Astrocyte of the hippocampus (primary cell): ENCODE measurements at regions not wholly inside any gene's neighbourhood (a gene's known extent, or its start where the extent isn't known, plus 50 kb on each side); places are given as distances from the start of the nearest gene placed in this dataset.

Experiments used
- DNase-seq: peaks from one replicate; pipeline ENCODE4 v3.0.0; 2011; ENCODE audit warnings: low read depth, low spot score

- no peak for DNase-seq
These were observed 85.6 kb downstream of the CD8B2 start for GRCh38 chr2:106572541-106573450.

GRCh38 chr2:106573773-106574172, 86.6 kb downstream of the CD8B2 start:
- no peak for DNase-seq

GRCh38 chr2:106575955-106576354, 88.8 kb downstream of the CD8B2 start:
- peak; percentile 42 for DNase-seq

DNA sequence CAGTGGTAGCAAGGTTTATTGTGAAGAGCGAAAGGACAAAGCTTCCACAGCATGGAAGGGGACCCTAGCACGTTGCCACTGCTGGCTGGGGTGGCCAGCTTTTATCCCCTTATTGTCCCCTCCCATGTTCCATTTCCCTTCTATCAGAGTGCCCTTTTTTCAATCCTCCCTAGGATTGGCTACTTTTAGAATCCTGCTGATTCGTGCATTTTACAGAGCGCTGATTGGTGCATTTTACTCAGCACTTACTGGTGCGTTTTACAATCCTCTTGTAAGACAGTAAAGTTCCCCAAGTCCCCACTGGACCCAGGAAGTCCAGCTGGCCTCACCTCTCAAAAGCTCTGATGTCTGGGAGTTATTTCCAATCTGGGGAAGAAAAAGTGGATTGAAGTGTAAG, 90.1 kb downstream of the CD8B2 start:
- no peak for DNase-seq

- DNase-seq: no peak
These were observed 92.6 kb downstream of the CD8B2 start for GRCh38 chr2:106579750-106580197.

DNA sequence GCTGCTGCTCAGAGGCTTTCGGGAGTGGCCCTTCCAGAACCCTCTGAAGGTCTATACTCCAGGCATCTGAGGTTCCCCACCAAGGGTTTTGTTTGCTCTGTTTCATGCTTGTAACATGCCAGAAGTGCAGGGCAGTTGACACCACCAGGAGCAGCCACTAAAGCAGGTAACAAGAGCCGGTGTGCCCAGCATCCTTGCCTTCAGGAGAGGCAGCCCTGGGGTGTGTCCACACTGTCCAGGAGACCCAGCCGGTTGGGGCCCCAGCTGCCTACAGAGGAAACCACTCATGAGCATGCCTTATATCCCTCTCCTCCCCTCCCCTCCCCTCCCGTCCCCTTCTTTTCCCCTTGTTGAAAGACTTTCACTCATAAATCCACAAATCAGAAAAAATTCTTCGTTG, 93.1 kb downstream of the CD8B2 start:
- no peak for DNase-seq

- DNase-seq: no peak
These were observed 94.2 kb downstream of the CD8B2 start for GRCh38 chr2:106581328-106581727.

DNA sequence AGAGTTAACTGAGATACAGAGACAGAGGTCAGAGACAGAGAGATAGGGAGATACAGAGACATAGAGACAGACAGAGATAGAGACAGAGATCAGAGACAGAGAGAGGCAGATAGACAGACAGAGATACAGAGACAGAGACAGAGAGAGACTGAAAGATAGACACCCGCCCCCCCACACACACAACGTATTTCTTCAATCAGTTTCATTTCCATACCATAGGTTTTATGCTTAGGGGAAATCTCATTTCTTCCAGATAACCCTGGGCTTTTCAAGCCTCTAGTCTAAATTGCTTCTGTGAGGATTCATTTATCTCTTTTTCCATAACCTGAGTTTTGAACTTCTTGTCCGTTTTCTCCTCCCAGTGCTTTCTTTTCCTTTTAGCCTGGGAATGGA, 94.6 kb downstream of the CD8B2 start:
- DNase-seq: no peak

DNA sequence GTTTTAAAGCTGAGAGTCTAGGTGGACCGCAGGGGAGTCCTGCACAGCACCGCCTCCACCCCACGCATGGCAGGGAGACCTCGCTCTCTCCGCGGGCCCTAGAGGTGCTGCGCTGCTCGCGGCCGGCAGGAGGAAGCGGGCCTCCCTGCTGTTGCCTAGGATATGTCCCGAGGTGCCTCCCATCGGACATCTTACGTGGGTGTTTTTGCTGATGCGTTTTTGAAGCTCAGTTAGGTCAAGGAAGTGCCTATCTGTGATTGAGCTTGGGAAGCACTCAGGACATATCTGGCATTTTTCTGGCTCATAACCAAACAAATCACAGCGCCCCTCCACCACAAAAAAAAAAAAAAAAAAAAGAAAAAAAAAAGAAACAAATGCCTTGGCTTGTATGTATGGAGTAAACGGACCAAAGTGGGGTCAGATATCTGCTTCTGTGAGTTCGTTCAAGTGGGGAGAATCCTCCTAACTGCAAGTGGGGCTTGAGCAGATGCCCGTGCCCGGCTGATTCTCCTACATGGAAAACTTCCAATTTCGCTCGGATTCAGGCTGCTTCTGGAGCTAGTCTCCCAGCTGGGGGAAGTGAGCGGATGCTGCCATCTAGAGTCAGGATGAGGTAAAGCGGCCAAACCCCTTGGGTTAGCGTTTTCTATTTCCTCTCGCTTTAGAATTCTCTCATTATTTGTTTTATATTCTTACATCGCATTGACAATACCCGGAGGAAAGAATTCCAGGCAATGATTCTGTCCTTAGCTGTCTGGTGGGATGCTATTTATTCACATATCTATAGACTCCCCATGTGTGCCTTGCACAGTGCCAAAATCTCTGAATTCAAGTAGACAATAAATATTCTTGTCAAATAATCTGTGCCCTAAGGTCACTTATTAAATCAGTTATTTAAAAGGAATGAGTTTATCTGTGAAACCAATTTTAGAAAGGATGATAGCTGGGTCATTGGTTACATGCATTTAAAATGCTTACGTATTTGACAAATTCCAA, 95.3 kb downstream of the CD8B2 start:
- peak; percentile 90 for DNase-seq

GRCh38 chr2:106584304-106584954, 97.3 kb downstream of the CD8B2 start:
- DNase-seq: no peak

DNA sequence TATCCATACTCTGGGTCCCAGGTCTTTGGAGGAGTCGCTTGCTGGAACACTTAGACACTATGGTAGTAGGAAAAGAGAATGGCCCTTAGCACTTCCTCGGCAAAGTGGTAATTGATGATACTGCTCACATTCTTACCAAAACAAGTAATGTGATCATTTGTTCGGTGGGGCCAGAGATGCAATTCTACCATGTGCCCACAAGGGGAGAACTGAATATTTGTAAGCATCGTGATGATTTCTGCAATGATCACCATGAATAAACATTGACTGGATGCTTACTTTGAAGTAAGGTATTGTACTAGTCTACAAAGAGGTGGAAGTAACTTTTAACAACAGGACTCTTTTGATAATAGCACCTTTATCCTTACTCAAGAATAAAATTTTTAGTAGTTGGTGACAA, 109.7 kb downstream of the CD8B2 start:
- no peak for DNase-seq

- DNase-seq: no peak
These were observed 112.4 kb downstream of the CD8B2 start for GRCh38 chr2:106599540-106599939.

DNA sequence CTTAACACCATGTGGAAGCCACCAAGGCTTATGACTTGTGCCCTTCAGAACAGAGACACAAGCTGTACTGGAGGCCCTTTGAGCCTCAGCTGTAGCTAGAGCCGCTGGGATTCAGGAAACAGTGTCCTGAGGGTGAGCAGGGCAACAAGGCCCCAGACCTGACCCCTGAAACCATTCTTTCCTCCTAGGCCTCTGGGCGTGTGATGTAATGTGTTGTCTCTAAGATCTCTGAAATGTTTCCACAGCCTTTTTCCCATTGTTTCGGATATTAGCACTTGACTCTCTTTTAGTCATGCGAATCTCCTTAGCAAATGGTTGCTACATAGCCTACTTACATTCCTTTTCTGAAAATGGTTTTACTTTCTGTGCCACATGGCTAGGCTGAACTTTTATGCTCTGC, 114.9 kb downstream of the CD8B2 start:
- no peak for DNase-seq

DNA sequence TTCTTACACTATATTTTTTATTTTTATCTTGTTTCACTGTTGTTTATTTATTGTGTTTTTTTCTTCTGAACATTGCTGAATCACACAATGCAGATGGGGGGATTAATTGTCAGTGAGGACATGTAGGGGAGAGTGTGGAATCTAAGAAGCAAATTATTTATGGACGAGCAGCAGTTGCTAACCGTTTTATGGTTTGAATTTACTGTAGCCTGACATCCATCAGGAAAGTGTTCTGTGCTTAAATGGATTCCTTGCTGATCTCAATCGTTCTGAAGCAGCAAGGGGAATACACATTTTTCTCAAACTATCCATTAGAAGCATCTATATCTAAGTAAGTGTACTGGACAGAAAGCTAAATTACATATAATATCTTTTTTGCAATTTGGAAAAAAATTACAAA, 119.5 kb downstream of the CD8B2 start:
- DNase-seq: no peak

- DNase-seq: no peak
These were observed 120.2 kb downstream of the CD8B2 start for GRCh38 chr2:106607371-106607770.

GRCh38 chr2:106609780-106610179, 122.6 kb downstream of the CD8B2 start:
- DNase-seq: no peak

DNA sequence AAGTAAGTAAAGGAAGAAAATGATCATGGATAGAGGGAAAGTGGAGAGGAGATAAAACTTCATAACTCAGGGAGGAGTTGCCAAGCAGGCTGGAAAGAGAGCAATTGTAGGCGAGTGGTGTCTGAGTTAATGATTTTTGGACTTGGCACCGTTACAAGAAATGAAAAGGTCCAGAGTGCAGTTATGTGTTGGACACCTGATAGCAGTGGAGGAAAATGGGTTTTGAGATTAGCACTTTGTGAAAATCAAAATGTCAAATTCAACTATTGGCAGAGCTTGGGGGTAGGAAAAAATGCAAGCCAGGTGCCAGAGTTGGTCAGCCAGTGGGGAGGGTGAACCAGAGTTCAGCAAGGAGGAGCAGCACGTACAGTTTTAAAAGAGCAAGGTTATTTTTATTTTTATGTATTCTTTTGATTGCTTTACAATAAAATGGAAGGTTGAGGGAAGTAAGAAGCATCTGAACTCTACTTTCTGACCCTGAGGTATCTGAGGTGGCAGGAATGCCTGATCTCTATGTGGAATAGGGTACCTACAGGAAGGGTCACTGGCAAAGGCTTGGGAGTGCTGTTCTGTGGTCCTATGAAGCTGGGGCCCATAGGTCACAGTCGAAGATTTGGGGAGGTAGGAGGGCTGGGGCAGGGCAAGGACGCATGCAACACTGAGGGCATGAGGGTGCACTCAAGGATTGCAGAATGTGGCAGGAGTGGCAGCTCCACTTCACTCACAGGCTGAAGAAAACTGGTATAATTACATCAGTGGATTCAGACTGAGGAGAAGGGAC, 127.5 kb downstream of the CD8B2 start:
- DNase-seq: no peak

DNA sequence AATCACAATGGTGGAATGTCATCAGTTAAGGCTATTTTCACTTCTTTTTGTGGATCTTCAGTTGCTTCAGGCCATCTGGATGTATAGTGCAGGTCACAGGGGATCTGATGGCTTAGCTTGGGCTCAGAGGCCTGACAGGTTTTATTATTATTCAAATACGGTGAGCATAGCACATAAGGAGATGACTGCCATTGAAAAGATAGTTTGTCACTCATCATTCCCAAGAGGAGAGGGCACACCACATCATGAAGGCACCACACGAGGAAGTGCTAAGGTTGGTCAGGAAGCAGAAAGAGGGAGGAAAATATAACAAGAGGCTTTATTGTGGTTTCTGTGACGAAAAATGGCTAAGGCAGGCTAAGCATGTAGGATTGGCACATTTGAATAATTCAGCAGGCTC, 131.4 kb downstream of the CD8B2 start:
- DNase-seq: no peak

DNA sequence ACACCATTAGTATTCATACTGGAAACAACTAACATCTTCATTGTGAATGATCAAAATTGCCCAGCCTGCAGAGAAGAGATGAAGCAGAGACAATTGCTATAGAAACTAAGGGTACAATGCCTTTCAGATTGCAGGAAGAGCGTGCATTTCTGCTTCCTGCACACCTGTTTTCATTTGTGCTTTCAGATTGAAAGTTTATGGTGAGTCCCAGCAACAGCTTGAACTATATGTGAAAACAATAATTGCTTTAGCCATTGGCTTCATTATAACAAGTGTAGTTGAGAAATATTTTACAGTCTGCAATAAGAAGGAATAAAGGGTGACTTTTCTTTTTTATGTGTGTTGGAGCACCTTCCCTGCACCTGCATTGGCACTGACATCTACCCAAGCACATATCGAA, 136.3 kb downstream of the CD8B2 start:
- no peak for DNase-seq

DNA sequence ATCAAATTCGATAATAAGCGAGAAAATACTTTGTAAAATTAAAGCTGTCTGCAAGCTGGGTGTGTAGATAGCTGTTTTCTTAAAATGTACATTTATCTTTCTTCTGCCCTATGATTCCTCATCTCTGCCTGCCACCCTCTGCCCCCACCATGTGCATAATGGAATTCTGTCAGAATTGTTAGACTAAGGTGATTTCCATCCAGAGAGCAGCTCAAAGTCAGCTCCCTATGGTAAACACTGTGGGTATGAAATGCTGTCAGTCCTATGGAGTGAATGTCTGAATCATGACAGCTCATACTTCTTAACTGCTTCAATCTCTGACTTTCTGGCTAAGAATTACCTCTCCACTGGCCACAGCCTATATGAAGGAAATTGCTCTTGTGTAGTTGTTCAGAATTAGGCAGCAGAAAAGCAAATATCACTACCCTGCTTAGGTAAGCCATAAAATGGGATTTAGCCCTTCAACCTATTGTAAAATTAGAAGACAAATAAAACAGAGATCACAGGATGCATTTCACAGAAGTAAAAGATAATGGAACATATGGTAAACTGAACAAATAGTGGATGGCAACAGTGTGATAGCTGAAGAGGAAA, 137.7 kb downstream of the CD8B2 start:
- DNase-seq: no peak

GRCh38 chr2:106628377-106628776, 141.2 kb downstream of the CD8B2 start:
- no peak for DNase-seq
